HEK293 (cell line): ENCODE measurements at regions not wholly inside any gene's neighbourhood (a gene's known extent, or its start where the extent isn't known, plus 50 kb on each side); places are given as distances from the start of the nearest gene placed in this dataset.

Experiments used
- MYNN ChIP-seq: fragments of 450-650 bp; formaldehyde crosslinking; IDR thresholded peaks from 2 replicates; pipeline ENCODE4 v1.5.1; 2016; ENCODE audit warnings: missing biosample characterization, missing genetic modification characterization, borderline replicate concordance
- REST ChIP-seq: fragments of 450-650 bp; formaldehyde crosslinking; IDR thresholded peaks from 2 replicates; pipeline ENCODE4 v1.5.1; 2016; ENCODE audit warnings: missing biosample characterization, missing genetic modification characterization
- ZBTB49 ChIP-seq: fragments of 450-650 bp; formaldehyde crosslinking; IDR thresholded peaks from 2 replicates; pipeline ENCODE4 v1.5.1; 2016; ENCODE audit warnings: missing biosample characterization, missing genetic modification characterization, low read depth
- ZNF274 ChIP-seq, 2 experiments: fragments of 200-500 bp in 1 of 2; fragments of 450-650 bp in 1 of 2; sonication (Bioruptor generic) in 1 of 2; formaldehyde crosslinking in 1 of 2; IDR thresholded peaks; 2 replicates each; pipeline versions ENCODE4 v1.5.1 to v1.6.1; 2014 to 2016; ENCODE audit warnings: borderline replicate concordance in 1 of 2, inconsistent platforms in 1 of 2, low read length in 1 of 2, missing biosample characterization in 1 of 2, missing genetic modification characterization in 1 of 2
- ZNF302 ChIP-seq: fragments of 450-650 bp; formaldehyde crosslinking; IDR thresholded peaks from 2 replicates; pipeline ENCODE4 v1.5.1; 2016; ENCODE audit warnings: missing biosample characterization, missing genetic modification characterization, low read depth
- ZNF324 ChIP-seq: fragments of 450-650 bp; formaldehyde crosslinking; IDR thresholded peaks from 2 replicates; pipeline ENCODE4 v1.5.1; 2016; ENCODE audit warnings: missing biosample characterization, missing genetic modification characterization

DNA sequence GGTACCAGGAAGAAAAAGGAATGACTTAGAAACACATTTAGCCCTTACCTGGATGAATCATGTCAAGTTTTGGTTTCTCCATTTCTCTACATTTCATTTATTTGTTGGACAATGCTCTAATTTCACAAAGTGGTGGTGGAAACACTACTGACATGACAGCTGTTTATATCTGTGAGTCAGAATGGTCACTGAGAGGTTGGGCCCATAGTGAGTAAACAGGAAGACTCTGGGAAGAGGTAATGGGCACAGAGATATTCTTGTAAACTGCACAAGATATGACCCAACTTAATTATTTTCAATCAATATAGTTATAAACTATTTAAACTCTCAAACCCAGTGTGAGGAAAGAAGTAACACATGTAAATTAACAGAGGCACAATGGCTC, 176.3 kb upstream of the MEOX2 start:
- TF ChIP-seq ZNF274 (IDR thresholded peaks at IDR 0.05; ENCODE audit: low read length) (no peak), ZNF274 (tag by site-specific recombination; IDR thresholded peaks at IDR 0.05; ENCODE audit: borderline replicate concordance) (no peak), ZBTB49 (tag by site-specific recombination) (no peak), ZNF324 (no peak), REST (no peak), ZNF302 (tag by site-specific recombination) (no peak), MYNN (tag by site-specific recombination) (no peak)
